Kidney (tissue), 13 donors: ENCODE measurements at regions not wholly inside any gene's neighbourhood (a gene's known extent, or its start where the extent isn't known, plus 50 kb on each side); places are given as distances from the start of the nearest gene placed in this dataset.
"Not testable (repeated sequence)": the region's sequence is repeated elsewhere in the genome, so short reads cannot be mapped to it uniquely, and the experiment has no call there.

Experiments
- DNase-seq, 5 donors: peaks; one replicate each; pipeline ENCODE4 v3.0.0-alpha.2; 2013 to 2020
- FAIRE-seq: peaks from 2 replicates; lab custom pipeline; 2012; peaks lifted over from hg19 to GRCh38; lab: Jason Lieb, UNC
- H3K27ac ChIP-seq, 2 donors: one replicate each; pipeline ENCODE4 v1.7.0; 2013; ENCODE audit warnings: low read depth in 2 of 2, low read length in 2 of 2, inconsistent platforms in 1 of 2
- H3K27me3 ChIP-seq: one replicate; pipeline ENCODE4 v1.7.1; 2013; ENCODE audit warnings: low read length, inconsistent platforms; ENCODE audit not compliant: control insufficient read depth, insufficient read depth
- H3K36me3 ChIP-seq, 3 donors: one replicate each; pipeline versions ENCODE4 v1.7.0 to v1.7.1; 2013; ENCODE audit warnings: low read length in 3 of 3, control low read depth in 1 of 3, inconsistent platforms in 1 of 3; ENCODE audit not compliant: insufficient read depth in 3 of 3, control insufficient read depth in 2 of 3
- H3K4me1 ChIP-seq, 3 donors: one replicate each; pipeline versions ENCODE4 v1.7.0 to v1.7.1; 2013; ENCODE audit warnings: low read length in 3 of 3, inconsistent platforms in 1 of 3, low read depth in 1 of 3; ENCODE audit not compliant: control insufficient read depth in 2 of 3, insufficient read depth in 2 of 3
- H3K4me3 ChIP-seq, 3 donors: one replicate each; pipeline versions ENCODE4 v1.7.0 to v1.8.1; 2013; ENCODE audit warnings: low read length in 3 of 3, control low read depth in 1 of 3, inconsistent platforms in 1 of 3
- H3K9ac ChIP-seq, 3 donors: one replicate each; pipeline versions ENCODE4 v1.7.0 to v1.7.1; 2013; ENCODE audit warnings: low read length in 3 of 3, control low read depth in 1 of 3, inconsistent platforms in 1 of 3
- H3K9me3 ChIP-seq, 3 donors: one replicate each; pipeline versions ENCODE4 v1.7.0 to v1.7.1; 2013; ENCODE audit warnings: low read length in 3 of 3, control low read depth in 1 of 3, inconsistent platforms in 1 of 3; ENCODE audit not compliant: control insufficient read depth in 2 of 3, insufficient read depth in 1 of 3
- CTCF ChIP-seq: IDR thresholded peaks from 3 replicates; pipeline ENCODE4 v1.5.1; 2012; ENCODE audit warnings: mild to moderate bottlenecking, moderate library complexity, borderline replicate concordance; ENCODE audit not compliant: insufficient read depth; ENCODE audit errors: extremely low read depth
- intact Hi-C: fragments of 100-400 bp; cut with DNase I; formaldehyde crosslinking; loops from one replicate; pipeline ENCODE4 v1.11.1; 2022
- donor health status: control.
- donor health status: control.
- donor health status: control.
- donor health status: control.
- donor health status: control.
- donor health status: DM: yes; HTN: yes; CAD: no.
- donor health status: Normal renal cell carcinoma (clear cell type).

DNA sequence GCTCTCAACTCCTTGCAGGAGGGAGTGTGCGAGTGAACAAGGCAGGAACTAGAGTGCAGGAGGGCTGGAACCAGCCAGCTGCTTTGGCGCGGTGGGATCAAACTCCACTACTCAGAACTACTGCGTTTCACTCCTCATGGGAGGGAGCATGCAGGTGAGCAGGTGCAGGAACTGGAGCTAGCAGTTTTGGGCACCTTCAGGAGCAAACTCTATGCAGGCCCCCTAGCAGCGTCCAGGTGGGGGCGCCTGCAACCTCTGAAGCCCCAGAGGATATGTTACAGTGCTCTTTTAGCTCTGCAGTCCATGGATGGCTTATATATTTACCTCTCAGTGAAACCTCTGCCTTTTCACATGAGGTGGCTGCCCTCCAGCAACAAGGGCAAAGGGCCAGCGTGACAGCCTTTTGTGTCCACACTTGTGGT lies 1303.4 kb downstream of the PCDH9 start:
- TF ChIP-seq CTCF: peak; percentile 31
- intact Hi-C loops: no loop called here
- Histone ChIP-seq H3K4me1 (no peaks in the 10 kb centered on the region), H3K9me3 (no peaks in the 10 kb centered on the region), H3K36me3 (no peaks in the 10 kb centered on the region), H3K27ac (no peak overlapping the region), H3K9ac (no peak overlapping the region), H3K27me3 (no peaks in the 10 kb centered on the region), H3K4me3 (peak overlapping the region in 1 of 3 donors; percentile 14)
- DNase-seq: peak; percentile 37 to 60 (median 52)
- no peak for FAIRE-seq

DNA sequence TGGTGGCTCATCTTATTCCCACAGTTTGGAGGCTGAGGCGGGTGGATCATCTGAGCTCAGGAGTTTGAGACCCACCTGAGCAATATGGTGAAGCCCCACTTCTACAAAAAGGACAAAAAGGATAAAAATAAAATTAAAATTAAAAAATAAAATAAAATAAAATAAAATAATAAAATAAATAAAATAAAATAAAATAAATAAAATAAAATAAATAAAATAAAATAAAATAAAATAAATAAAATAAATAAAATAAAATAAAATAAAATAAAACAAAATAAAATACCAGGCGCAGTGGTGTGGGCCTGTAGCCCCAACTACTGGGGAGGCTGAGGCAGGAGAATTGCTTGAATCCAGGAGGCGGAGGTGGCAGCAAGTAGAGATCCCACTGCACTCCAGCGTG lies 1307.3 kb downstream of the PCDH9 start:
- H3K36me3 ChIP-seq, H3K4me1 ChIP-seq, DNase-seq, H3K9ac ChIP-seq, H3K9me3 ChIP-seq, H3K4me3 ChIP-seq, H3K27ac ChIP-seq, H3K27me3 ChIP-seq, intact Hi-C loops: not testable (repeated sequence)
- FAIRE-seq: peak; percentile 44

DNA sequence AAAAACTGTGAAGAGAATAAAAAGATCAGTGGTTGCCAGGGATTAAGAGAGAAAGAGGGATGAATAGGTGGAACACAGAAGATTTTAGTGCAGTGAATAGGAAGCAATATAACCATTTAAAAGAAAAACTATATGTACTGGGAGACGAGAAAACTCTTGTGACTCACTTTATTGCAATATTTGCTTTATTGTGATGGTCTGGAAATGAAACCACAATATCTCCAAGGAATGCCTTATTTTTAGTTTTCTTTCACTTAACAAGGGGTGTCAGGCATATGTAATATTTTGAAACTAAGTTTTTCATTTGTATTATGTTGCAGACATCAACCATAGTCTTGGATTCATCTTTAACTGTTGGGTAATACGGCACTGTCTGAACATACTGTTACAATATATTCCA lies 1308.2 kb downstream of the PCDH9 start:
- no peak overlapping the region for H3K9ac ChIP-seq
- DNase-seq (no peak), FAIRE-seq (no peak)
- no peaks in the 10 kb centered on the region for H3K36me3 ChIP-seq
- no peak for TF ChIP-seq CTCF
- no peaks in the 10 kb centered on the region for H3K4me1 ChIP-seq
- H3K27ac ChIP-seq: no peak overlapping the region
- H3K4me3 ChIP-seq: no peak overlapping the region
- no peaks in the 10 kb centered on the region for H3K9me3 ChIP-seq
- intact Hi-C loops: no loop called here
- H3K27me3 ChIP-seq: no peaks in the 10 kb centered on the region

DNA sequence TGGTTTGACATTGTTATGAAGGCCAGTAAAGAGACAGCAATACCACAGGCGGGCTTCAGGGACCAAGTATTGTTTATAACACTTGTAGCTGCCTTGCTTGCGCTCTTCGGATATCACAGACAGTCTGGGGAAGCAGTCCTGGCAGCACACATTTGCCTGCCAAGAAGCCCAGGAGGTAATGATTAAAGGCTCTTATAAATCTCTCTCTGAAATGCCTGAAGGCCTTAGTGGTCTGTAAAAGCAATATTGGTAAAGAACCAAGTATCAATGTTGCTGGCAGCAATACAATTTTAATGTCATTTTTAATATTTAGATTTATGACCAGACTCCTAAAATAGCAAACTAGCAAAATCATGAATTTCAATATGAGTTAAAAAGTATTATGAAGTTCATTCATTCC lies 1312.4 kb downstream of the PCDH9 start:
- DNase-seq (no peak), FAIRE-seq (no peak)
- H3K9ac ChIP-seq: no peak overlapping the region
- intact Hi-C loops: no loop called here
- H3K9me3 ChIP-seq: no peaks in the 10 kb centered on the region
- no peak for TF ChIP-seq CTCF
- H3K4me1 ChIP-seq: no peaks in the 10 kb centered on the region
- H3K27me3 ChIP-seq: no peaks in the 10 kb centered on the region
- no peaks in the 10 kb centered on the region for H3K36me3 ChIP-seq
- no peak overlapping the region for H3K27ac ChIP-seq
- no peak overlapping the region for H3K4me3 ChIP-seq
